ENCODE measurements at regions not wholly inside any gene's neighbourhood (a gene's known extent, or its start where the extent isn't known, plus 50 kb on each side); places are given as distances from the start of the nearest gene placed in this dataset.

DNA sequence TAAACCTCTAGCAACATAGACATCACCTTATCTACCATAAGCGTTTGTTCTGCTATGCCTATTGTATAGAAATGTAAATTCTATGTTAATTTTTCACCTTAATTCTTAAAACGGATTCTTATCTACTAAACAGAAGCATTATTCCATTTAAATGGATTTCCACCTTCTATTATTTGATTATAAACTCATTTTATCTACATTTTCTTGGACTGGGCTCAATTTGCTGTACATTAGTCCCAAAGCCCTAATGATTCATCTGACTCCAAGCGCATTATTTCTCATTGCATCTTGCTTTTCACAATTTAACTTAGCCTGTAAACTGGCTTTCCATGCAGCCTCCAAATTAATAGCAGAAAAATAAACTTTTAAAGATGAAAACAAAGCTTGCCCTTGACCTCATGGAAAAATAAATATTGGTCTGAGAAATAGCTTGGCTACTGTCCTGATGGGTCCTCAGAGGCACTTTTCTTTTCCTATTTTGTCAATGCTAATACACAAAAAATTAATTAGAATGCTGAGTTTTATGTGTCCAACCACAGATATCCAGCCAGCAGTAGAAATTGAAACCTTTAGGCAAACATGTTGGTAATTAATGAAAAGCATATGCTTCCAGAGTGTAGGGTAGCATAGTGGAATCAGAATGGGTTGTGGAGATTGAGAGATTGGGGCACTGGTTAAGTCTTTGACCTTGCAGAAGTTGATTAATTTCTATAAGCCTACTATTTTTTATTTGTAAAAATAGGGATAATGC is 81.4 kb upstream of the CFAP20DC start:
- DNase-seq (ENCODE audit: low spot score): no peak

DNA sequence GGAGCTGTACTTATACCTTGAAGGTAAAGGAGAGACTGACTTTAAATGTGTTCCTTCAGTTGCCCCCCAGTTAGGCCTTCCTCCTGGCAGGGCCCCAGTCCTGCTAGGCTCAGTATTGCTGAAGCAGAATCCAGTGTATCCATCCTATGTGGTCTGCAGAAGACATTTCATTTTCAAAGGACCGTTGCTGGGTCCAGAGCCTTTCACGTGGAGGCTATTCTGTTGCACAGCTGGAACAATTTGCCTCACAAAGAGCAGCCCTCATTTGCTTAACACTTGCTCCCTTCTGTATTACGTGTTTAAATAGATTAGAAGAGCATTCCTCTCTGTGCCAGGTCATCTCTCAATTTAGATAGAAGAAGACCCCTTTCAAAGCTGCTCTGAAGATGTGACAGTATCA is 78.9 kb upstream of the CFAP20DC start:
- DNase-seq (ENCODE audit: low spot score): no peak

GRCh38 chr3:59127071-59127470 is 77.2 kb upstream of the CFAP20DC start:
- no peak for DNase-seq (ENCODE audit: low spot score)

DNA sequence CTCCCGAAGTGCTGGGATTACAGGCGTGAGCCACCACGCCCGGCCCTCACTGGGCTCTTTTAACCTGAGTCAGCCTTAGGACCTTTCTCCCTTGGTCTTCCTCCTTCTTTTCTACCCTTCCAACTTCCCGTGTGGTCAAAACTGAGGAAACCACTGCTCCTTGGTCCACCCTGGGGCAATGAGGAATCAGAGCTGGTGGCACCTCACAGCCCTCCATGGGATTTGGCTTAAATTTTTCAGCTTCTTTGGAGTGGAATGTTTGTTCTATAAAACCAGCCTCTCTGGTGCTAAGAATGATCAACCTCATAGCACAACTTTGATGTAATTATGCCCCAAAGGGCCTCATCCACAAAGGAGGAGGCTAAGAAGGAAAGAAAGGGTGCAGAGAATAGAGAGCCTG is 76.6 kb upstream of the CFAP20DC start:
- no peak for DNase-seq (ENCODE audit: low spot score)

- no peak for DNase-seq (ENCODE audit: low spot score)
These were observed 71.7 kb upstream of the CFAP20DC start for GRCh38 chr3:59121346-59122144.

- no peak for DNase-seq (ENCODE audit: low spot score)
These were observed 69.1 kb upstream of the CFAP20DC start for GRCh38 chr3:59118928-59119327.

- DNase-seq (ENCODE audit: low spot score): no peak
These were observed 67.6 kb upstream of the CFAP20DC start for GRCh38 chr3:59117396-59117795.

DNA sequence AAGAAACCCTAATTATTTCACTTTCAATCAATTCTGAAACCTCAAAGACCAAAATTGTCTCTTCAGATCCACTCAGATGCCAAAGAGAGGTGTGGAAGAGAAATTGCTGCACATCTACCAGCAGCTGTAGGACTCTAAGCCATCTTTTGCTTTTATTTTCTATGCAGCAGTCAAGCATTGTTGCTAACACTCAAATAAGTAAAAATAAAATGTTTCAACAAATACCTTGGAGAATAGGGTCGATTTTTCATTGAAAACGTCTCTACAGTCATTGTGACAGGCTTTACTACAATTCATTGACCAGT is 66.4 kb upstream of the CFAP20DC start:
- no peak for DNase-seq (ENCODE audit: low spot score)

- DNase-seq (ENCODE audit: low spot score): no peak
These were observed 65.8 kb upstream of the CFAP20DC start for GRCh38 chr3:59115364-59116232.

GRCh38 chr3:59107856-59108815 is 58.3 kb upstream of the CFAP20DC start:
- no peak for DNase-seq (ENCODE audit: low spot score)

DNA sequence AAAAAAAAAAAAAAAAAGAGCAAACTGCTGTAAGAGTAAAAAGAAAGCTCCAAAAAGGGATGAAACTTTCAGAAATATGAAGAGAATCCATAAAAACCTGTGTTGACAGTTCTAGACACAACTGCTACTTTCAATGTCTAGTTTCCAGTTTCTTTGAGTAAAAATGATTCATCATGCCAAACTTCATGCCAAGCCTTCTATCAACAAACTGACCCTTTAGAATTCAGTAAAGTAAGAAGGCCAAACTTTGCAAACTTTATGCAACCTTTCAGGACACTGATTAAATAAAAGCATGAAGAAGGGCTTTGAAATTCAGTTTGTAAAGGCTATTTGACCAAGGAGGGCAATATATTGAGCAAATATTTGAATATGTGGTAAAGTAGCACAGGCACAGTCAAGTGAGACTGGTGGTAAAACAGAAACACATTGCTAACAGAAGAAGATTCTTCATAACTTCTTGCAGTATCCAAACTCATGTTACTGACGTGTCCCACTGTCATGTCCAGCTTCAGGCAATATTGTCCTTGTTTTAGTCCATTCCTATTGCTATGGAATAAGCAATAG is 56.3 kb upstream of the CFAP20DC start:
- DNase-seq (ENCODE audit: low spot score): no peak

- DNase-seq (ENCODE audit: low spot score): no peak
These were observed 53.7 kb upstream of the CFAP20DC start for GRCh38 chr3:59103552-59103951.

DNA sequence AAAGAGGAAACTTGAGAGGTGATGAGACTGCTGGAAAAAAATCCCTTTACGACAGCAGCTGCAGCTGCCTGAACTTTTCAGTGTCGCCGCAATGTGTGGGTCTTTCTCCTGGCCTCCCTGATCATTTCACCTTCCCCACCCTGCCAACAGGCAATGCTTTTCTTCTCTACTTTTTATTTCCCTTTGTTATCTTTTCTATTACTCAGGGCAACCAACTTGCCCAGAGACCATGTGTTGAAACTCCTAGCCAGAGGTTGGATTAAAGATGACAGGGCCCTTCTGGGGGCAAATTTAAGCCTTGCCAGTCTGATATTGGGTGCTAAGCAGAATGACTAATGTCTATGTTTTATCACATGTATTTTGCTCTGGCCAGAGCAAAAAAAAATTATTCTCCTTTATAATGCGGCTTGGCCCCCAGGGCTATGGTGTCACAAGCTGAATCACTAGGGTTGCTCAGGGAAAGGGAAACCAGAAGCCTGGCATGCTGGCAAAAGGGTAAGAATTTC is 51.5 kb upstream of the CFAP20DC start:
- DNase-seq (ENCODE audit: low spot score): no peak
